B cell (primary cell): ENCODE measurements at regions not wholly inside any gene's neighbourhood (a gene's known extent, or its start where the extent isn't known, plus 50 kb on each side); places are given as distances from the start of the nearest gene placed in this dataset.

Source experiments
- ATAC-seq: fragments of 200-7000 bp; cut with Tn5 transposase; one replicate; pipeline ENCODE4 v1.10.0; 2021; ENCODE audit warnings: low read depth, mild to moderate bottlenecking, moderate number of reproducible peaks, moderate library complexity
- CTCF ChIA-PET: fragments of 350-600 bp; sonication (Branson Sonifier 250); formaldehyde crosslinking; loops from one replicate; lab custom pipeline; 2021; ENCODE audit warnings: antibody characterized with exemption, inconsistent platforms; lab: Charles Lee
- POLR2A ChIA-PET: fragments of 350-600 bp; sonication (Branson Sonifier 250); formaldehyde crosslinking; loops from one replicate; lab custom pipeline; 2021; ENCODE audit warnings: antibody characterized with exemption; lab: Charles Lee
- DNase-seq: peaks from one replicate; pipeline ENCODE4 v3.0.0; 2013
- H2AFZ ChIP-seq: 2 replicates; pipeline ENCODE4 v1.6.1; 2012; ENCODE audit warnings: mild to moderate bottlenecking, low read depth, low read length; ENCODE audit not compliant: insufficient read depth, poor library complexity, severe bottlenecking
- H3K27ac ChIP-seq, 2 donors: 1 replicate in 1 of 2; 2 replicates in 1 of 2; pipeline ENCODE4 v1.5.1; 2012 to 2013; ENCODE audit warnings: low read length in 2 of 2, mild to moderate bottlenecking in 2 of 2, moderate library complexity in 1 of 2
- H3K27me3 ChIP-seq, 4 experiments: fragments of 200-600 bp in 1 of 4; sonication (generic) in 1 of 4; replicated peaks in 1 of 4; 1 replicate in 2 of 4; 2 replicates in 2 of 4; pipeline versions ENCODE4 v1.6.1 to v1.7.0; 2013 to 2016; ENCODE audit warnings: low read length in 3 of 4, mild to moderate bottlenecking in 2 of 4, mixed read lengths in 1 of 4, moderate library complexity in 1 of 4; ENCODE audit not compliant: insufficient read depth in 4 of 4, control insufficient read depth in 3 of 4; ENCODE audit errors: control extremely low read depth in 1 of 4
- H3K36me3 ChIP-seq, 2 experiments: replicated peaks in 1 of 2; 1 replicate in 1 of 2; 2 replicates in 1 of 2; pipeline versions ENCODE4 v1.6.1 to v1.7.1; 2013; ENCODE audit warnings: low read length in 1 of 2; ENCODE audit not compliant: insufficient read depth in 2 of 2, control insufficient read depth in 1 of 2; ENCODE audit errors: control extremely low read depth in 1 of 2, extremely low read depth in 1 of 2
- H3K4me1 ChIP-seq, 2 donors: fragments of 200-600 bp in 1 of 2; sonication (generic) in 1 of 2; 1 replicate in 1 of 2; 2 replicates in 1 of 2; pipeline versions ENCODE4 v1.5.1 to v1.6.1; 2013 to 2017; ENCODE audit warnings: low read length in 2 of 2; ENCODE audit not compliant: control insufficient read depth in 2 of 2, insufficient read depth in 2 of 2
- H3K4me2 ChIP-seq: replicated peaks from 2 replicates; pipeline ENCODE3; 2012; ENCODE audit warnings: mild to moderate bottlenecking, low read depth, low read length; ENCODE audit not compliant: poor library complexity, severe bottlenecking
- H3K4me3 ChIP-seq, 5 experiments: fragments of 200-600 bp in 1 of 5; sonication (generic) in 1 of 5; 1 replicate in 3 of 5; 2 replicates in 2 of 5; pipeline versions ENCODE4 v1.5.1 to v1.7.0; 2011 to 2016; ENCODE audit warnings: low read length in 4 of 5, mild to moderate bottlenecking in 4 of 5, low read depth in 2 of 5, control low read depth in 1 of 5, moderate library complexity in 1 of 5; ENCODE audit not compliant: insufficient read depth in 1 of 5; ENCODE audit errors: control extremely low read depth in 1 of 5, extremely low read depth in 1 of 5
- H3K79me2 ChIP-seq: fragments of 200-600 bp; sonication (generic); one replicate; pipeline ENCODE4 v1.6.0; 2016; ENCODE audit warnings: low read length; ENCODE audit not compliant: control insufficient read depth, insufficient read depth
- H3K9ac ChIP-seq: fragments of 200-600 bp; sonication (generic); 2 replicates; pipeline ENCODE4 v1.6.1; 2017; ENCODE audit warnings: mild to moderate bottlenecking, low read length, moderate library complexity
- H3K9me3 ChIP-seq, 3 donors: one replicate each; pipeline versions ENCODE4 v1.6.1 to v1.7.1; 2013; ENCODE audit warnings: low read length in 2 of 3; ENCODE audit not compliant: control insufficient read depth in 2 of 3, insufficient read depth in 1 of 3; ENCODE audit errors: control extremely low read depth in 1 of 3
- H4K20me1 ChIP-seq: 2 replicates; pipeline ENCODE4 v1.6.0; 2012; ENCODE audit warnings: mild to moderate bottlenecking, low read length; ENCODE audit not compliant: insufficient read depth, control insufficient read depth, poor library complexity, severe bottlenecking
- H3K27ac Mint-ChIP-seq: one replicate; pipeline ENCODE4 v1.8.0; 2021; ENCODE audit warnings: mixed read lengths
- H3K27me3 Mint-ChIP-seq: one replicate; pipeline ENCODE4 v1.8.0; 2021; ENCODE audit warnings: mixed read lengths
- H3K4me1 Mint-ChIP-seq: one replicate; pipeline ENCODE4 v1.8.0; 2021; ENCODE audit warnings: mixed read lengths
- H3K4me3 Mint-ChIP-seq: one replicate; pipeline ENCODE4 v1.8.0; 2021; ENCODE audit warnings: mixed read lengths
- H3K9me3 Mint-ChIP-seq: one replicate; pipeline ENCODE4 v1.8.0; 2022; ENCODE audit warnings: mixed read lengths; ENCODE audit not compliant: insufficient read depth
- EZH2 ChIP-seq: IDR thresholded peaks from 2 replicates; pipeline ENCODE4 v1.6.1; 2012; ENCODE audit warnings: borderline replicate concordance, low read depth, mild to moderate bottlenecking, moderate library complexity, low read length; ENCODE audit not compliant: insufficient read depth, poor library complexity, severe bottlenecking
- WGBS: methylation state at CpG from one replicate; pipeline ENCODE4 v1.1.5; 2013; ENCODE audit warnings: missing lambda C conversion rate; ENCODE audit not compliant: insufficient coverage; 5-methylcytosine and 5-hydroxymethylcytosine counted together
- intact Hi-C: fragments of 100-400 bp; cut with micrococcal nuclease; formaldehyde crosslinking; loops from one replicate; pipeline ENCODE4 v1.10.0; 2022
- TF ChIP-seq, protein P1 (sequence below): fragments of 200-600 bp; IDR thresholded peaks from one replicate; pipeline ENCODE4 v1.8.0; 2022; ENCODE audit warnings: antibody characterized with exemption, mild to moderate bottlenecking

DNA sequence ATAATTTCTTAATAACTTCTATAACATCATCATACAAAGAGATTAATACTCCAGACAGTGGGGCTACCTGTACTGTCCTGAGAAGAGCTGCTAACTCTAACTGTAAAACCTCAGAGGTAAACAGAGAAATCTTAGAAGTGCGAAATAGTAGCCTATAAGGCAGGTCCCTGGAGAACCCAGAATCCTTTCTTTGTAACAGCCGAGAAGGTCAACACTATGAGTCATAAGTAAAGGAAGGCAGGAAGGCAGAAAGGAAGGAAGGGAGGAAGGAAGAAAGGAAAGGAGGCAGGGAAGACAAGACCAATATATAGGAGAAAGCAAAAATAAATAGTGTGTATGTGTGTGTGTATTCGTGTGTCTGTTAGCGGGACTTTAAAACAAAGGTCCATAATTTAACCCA, 540.6 kb downstream of the ZWINT start:
- no peak overlapping the region for H3K4me3 ChIP-seq
- no peaks in the 10 kb centered on the region for H3K4me1 Mint-ChIP-seq
- TF ChIP-seq, protein P1, sequence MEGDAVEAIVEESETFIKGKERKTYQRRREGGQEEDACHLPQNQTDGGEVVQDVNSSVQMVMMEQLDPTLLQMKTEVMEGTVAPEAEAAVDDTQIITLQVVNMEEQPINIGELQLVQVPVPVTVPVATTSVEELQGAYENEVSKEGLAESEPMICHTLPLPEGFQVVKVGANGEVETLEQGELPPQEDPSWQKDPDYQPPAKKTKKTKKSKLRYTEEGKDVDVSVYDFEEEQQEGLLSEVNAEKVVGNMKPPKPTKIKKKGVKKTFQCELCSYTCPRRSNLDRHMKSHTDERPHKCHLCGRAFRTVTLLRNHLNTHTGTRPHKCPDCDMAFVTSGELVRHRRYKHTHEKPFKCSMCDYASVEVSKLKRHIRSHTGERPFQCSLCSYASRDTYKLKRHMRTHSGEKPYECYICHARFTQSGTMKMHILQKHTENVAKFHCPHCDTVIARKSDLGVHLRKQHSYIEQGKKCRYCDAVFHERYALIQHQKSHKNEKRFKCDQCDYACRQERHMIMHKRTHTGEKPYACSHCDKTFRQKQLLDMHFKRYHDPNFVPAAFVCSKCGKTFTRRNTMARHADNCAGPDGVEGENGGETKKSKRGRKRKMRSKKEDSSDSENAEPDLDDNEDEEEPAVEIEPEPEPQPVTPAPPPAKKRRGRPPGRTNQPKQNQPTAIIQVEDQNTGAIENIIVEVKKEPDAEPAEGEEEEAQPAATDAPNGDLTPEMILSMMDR: no peak
- TF ChIP-seq EZH2: no peak

DNA sequence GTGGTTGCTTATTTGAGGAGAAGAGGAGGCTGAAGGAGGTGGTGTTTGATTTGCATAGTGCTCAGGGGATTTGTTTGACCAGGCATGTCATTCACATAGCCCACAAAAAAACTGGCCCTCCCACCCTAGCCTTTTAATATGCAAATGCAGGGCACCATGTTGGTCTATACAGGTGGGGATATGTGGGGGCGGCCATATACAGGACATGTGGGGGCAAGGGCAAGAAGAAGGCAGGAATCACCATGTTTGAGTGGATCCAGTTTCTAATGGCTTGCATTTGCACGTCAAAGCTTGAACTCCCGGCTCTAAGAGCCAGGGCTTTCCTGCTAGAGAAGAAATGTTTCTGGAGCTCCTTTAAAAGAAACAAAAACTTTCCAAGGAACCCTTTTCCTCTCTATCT, 541.0 kb downstream of the ZWINT start:
- TF ChIP-seq, protein P1: no peak
- no peak for TF ChIP-seq EZH2
- 90% methylated on average over 3 of the region's 3 CpGs for WGBS
- no peak overlapping the region for H3K4me2 ChIP-seq
- H3K79me2 ChIP-seq: no peaks in the 10 kb centered on the region
- no peak for DNase-seq
- H3K27me3 Mint-ChIP-seq: no peaks in the 10 kb centered on the region
- intact Hi-C loops: no loop called here
- no peak overlapping the region for H3K27ac Mint-ChIP-seq
- H3K9me3 ChIP-seq: peaks cover 0 to 5% (median 3%) of the 10 kb centered on the region in 3 donors
- H3K9me3 Mint-ChIP-seq: no peaks in the 10 kb centered on the region
- POLR2A ChIA-PET: no interaction called here
- no peaks in the 10 kb centered on the region for H3K27me3 ChIP-seq
- H3K36me3 ChIP-seq: no peaks in the 10 kb centered on the region
- H3K27ac ChIP-seq: no peak overlapping the region
- no peak for ATAC-seq
- no peak overlapping the region for H3K4me3 ChIP-seq
- H3K4me3 Mint-ChIP-seq: no peak overlapping the region
- H2AFZ ChIP-seq: no peak overlapping the region
- no peaks in the 10 kb centered on the region for H4K20me1 ChIP-seq
- no peaks in the 10 kb centered on the region for H3K4me1 Mint-ChIP-seq
- CTCF ChIA-PET: no interaction called here
- no peak overlapping the region for H3K9ac ChIP-seq
- H3K4me1 ChIP-seq: no peaks in the 10 kb centered on the region

More for the DNA sequence above, 540.6 kb downstream of the ZWINT start:
- H3K9me3 Mint-ChIP-seq: no peaks in the 10 kb centered on the region
- 86% methylated on average over 2 of the region's 4 CpGs for WGBS
- DNase-seq: no peak
- H3K4me3 Mint-ChIP-seq: no peak overlapping the region
- peaks cover 0 to 5% (median 3%) of the 10 kb centered on the region in 3 donors for H3K9me3 ChIP-seq
- ChIA-PET POLR2A (no interaction called here), CTCF (no interaction called here)
- H3K4me2 ChIP-seq: no peak overlapping the region
- H3K36me3 ChIP-seq: no peaks in the 10 kb centered on the region
- intact Hi-C loops: no loop called here
- H3K9ac ChIP-seq: no peak overlapping the region
- no peak overlapping the region for H3K27ac Mint-ChIP-seq
- no peaks in the 10 kb centered on the region for H3K27me3 Mint-ChIP-seq
- no peak overlapping the region for H2AFZ ChIP-seq
- no peaks in the 10 kb centered on the region for H3K4me1 ChIP-seq
- H4K20me1 ChIP-seq: no peaks in the 10 kb centered on the region
- ATAC-seq: no peak
- no peaks in the 10 kb centered on the region for H3K79me2 ChIP-seq
- no peak overlapping the region for H3K27ac ChIP-seq
- H3K27me3 ChIP-seq: no peaks in the 10 kb centered on the region
